GM12878 (cell line): ENCODE measurements at regions not wholly inside any gene's neighbourhood (a gene's known extent, or its start where the extent isn't known, plus 50 kb on each side); places are given as distances from the start of the nearest gene placed in this dataset.

Experiments used
- BHLHE40 ChIP-seq, 2 experiments: fragments of 450-650 bp in 1 of 2; IDR thresholded peaks; 2 replicates each; pipeline ENCODE4 v1.6.1; 2011 to 2017; ENCODE audit warnings: low read depth in 2 of 2, borderline replicate concordance in 1 of 2, improper control_type of control experiment in 1 of 2, low read length in 1 of 2, mild to moderate bottlenecking in 1 of 2
- CTCF ChIP-seq, 3 experiments: IDR thresholded peaks in 2 of 3; conservative IDR thresholded peaks in 1 of 3; 2 replicates each; pipeline ENCODE4 v1.5.1; 2011; ENCODE audit warnings: low read depth in 3 of 3, low read length in 3 of 3, mild to moderate bottlenecking in 3 of 3, control low read depth in 2 of 3, moderate library complexity in 2 of 3, inconsistent platforms in 1 of 3, mixed read lengths in 1 of 3; ENCODE audit not compliant: control insufficient read depth in 2 of 3, insufficient read depth in 1 of 3; ENCODE audit errors: extremely low read depth in 1 of 3
- FOXM1 ChIP-seq: IDR thresholded peaks from 2 replicates; pipeline ENCODE4 v1.6.1; 2012; ENCODE audit warnings: low read depth, mild to moderate bottlenecking, inconsistent platforms, low read length, moderate library complexity
- MTA3 ChIP-seq: IDR thresholded peaks from 2 replicates; pipeline ENCODE4 v1.6.1; 2012; ENCODE audit warnings: low read length, inconsistent platforms, borderline replicate concordance
- MXI1 ChIP-seq: fragments of 150-350 bp; IDR thresholded peaks from 2 replicates; pipeline ENCODE4 v1.6.1; 2011; ENCODE audit warnings: low read depth, mild to moderate bottlenecking, inconsistent platforms, low read length, improper control_type of control experiment
- NR2C2 ChIP-seq: IDR thresholded peaks from 2 replicates; pipeline ENCODE4 v1.6.1; 2011; ENCODE audit warnings: borderline replicate concordance, low read depth; ENCODE audit not compliant: control insufficient read depth, insufficient read length
- SIN3A ChIP-seq: IDR thresholded peaks from 2 replicates; pipeline ENCODE4 v1.6.1; 2012; ENCODE audit warnings: low read depth, low read length, improper control_type of control experiment
- TAF1 ChIP-seq: IDR thresholded peaks from 2 replicates; pipeline ENCODE4 v1.6.1; 2011; ENCODE audit warnings: mild to moderate bottlenecking, low read depth, low read length, borderline replicate concordance
- USF1 ChIP-seq: IDR thresholded peaks from 2 replicates; pipeline ENCODE4 v1.6.1; 2011; ENCODE audit warnings: borderline replicate concordance, low read depth, mild to moderate bottlenecking, moderate library complexity, mixed read lengths, low read length; ENCODE audit not compliant: insufficient read depth; ENCODE audit errors: extremely low read length
- ZNF384 ChIP-seq: IDR thresholded peaks from 2 replicates; pipeline ENCODE4 v1.6.1; 2012; ENCODE audit warnings: low read depth, mild to moderate bottlenecking, low read length, improper control_type of control experiment, borderline replicate concordance
- TF ChIP-seq, protein P1 (sequence below): fragments of 450-650 bp; IDR thresholded peaks from 2 replicates; pipeline ENCODE4 v1.6.1; 2017; ENCODE audit warnings: mild to moderate bottlenecking
- TF ChIP-seq, protein P2 (sequence below): fragments of 450-650 bp; conservative IDR thresholded peaks from 2 replicates; pipeline ENCODE4 v1.6.1; 2017; ENCODE audit warnings: mild to moderate bottlenecking, moderate library complexity

DNA sequence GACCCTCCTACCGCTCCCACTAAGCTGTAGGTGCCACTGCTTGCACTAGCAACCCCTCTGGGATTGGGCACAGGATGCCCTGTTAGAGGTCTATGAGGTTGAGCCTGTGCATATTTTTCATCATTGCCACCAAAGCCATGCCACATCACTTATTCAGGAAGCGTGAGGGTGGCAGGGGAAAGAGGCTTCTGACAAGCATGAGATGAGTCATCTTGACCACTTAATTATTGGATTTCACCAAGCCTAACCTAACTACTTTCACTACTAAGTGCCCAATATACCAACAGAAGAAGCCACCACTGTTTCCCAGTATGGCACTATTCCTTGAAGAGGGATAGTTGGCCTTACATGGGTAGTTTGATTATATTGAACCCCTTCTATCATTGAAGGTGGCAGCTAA lies 181.3 kb upstream of the EPHA4 start:
- TF ChIP-seq, protein P1, sequence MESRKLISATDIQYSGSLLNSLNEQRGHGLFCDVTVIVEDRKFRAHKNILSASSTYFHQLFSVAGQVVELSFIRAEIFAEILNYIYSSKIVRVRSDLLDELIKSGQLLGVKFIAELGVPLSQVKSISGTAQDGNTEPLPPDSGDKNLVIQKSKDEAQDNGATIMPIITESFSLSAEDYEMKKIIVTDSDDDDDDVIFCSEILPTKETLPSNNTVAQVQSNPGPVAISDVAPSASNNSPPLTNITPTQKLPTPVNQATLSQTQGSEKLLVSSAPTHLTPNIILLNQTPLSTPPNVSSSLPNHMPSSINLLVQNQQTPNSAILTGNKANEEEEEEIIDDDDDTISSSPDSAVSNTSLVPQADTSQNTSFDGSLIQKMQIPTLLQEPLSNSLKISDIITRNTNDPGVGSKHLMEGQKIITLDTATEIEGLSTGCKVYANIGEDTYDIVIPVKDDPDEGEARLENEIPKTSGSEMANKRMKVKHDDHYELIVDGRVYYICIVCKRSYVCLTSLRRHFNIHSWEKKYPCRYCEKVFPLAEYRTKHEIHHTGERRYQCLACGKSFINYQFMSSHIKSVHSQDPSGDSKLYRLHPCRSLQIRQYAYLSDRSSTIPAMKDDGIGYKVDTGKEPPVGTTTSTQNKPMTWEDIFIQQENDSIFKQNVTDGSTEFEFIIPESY = no peak
- TF ChIP-seq CTCF (IDR thresholded peaks at IDR 0.05 in 2 of 3, conservative IDR thresholded peaks at IDR 0.05 in 1 of 3; ENCODE audit: control insufficient read depth in 2 of 3, extremely low read depth in 1 of 3, insufficient read depth in 1 of 3, low read depth in 3 of 3, low read length in 3 of 3) (no peak), MTA3 (no peak), FOXM1 (no peak), TAF1 (no peak), SIN3A (no peak), MXI1 (no peak), BHLHE40 (IDR thresholded peaks at IDR 0.05; ENCODE audit: borderline replicate concordance in 1 of 2, low read depth in 2 of 2, low read length in 1 of 2) (no peak), USF1 (no peak), ZNF384 (no peak), NR2C2 (no peak)
- TF ChIP-seq, protein P2, sequence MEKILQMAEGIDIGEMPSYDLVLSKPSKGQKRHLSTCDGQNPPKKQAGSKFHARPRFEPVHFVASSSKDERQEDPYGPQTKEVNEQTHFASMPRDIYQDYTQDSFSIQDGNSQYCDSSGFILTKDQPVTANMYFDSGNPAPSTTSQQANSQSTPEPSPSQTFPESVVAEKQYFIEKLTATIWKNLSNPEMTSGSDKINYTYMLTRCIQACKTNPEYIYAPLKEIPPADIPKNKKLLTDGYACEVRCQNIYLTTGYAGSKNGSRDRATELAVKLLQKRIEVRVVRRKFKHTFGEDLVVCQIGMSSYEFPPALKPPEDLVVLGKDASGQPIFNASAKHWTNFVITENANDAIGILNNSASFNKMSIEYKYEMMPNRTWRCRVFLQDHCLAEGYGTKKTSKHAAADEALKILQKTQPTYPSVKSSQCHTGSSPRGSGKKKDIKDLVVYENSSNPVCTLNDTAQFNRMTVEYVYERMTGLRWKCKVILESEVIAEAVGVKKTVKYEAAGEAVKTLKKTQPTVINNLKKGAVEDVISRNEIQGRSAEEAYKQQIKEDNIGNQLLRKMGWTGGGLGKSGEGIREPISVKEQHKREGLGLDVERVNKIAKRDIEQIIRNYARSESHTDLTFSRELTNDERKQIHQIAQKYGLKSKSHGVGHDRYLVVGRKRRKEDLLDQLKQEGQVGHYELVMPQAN = no peak
